Ishikawa (cell line): ENCODE measurements at regions not wholly inside any gene's neighbourhood (a gene's known extent, or its start where the extent isn't known, plus 50 kb on each side); places are given as distances from the start of the nearest gene placed in this dataset.

ENCODE experiments used
- CEBPB ChIP-seq: IDR thresholded peaks from 2 replicates; pipeline ENCODE4 v1.6.1; 2012
- CREB1 ChIP-seq: IDR thresholded peaks from 2 replicates; pipeline ENCODE4 v1.6.1; 2012; ENCODE audit warnings: low read depth
- EGR1 ChIP-seq: IDR thresholded peaks from 2 replicates; pipeline ENCODE4 v1.6.1; 2012
- EP300 ChIP-seq: IDR thresholded peaks from 2 replicates; pipeline ENCODE4 v1.6.1; 2012; ENCODE audit warnings: borderline replicate concordance
- FOXM1 ChIP-seq: IDR thresholded peaks from 2 replicates; pipeline ENCODE4 v1.6.1; 2012; ENCODE audit warnings: low read depth, borderline replicate concordance
- RAD21 ChIP-seq: IDR thresholded peaks from 2 replicates; pipeline ENCODE4 v1.6.1; 2012; ENCODE audit warnings: low read depth
- TAF1 ChIP-seq: IDR thresholded peaks from 2 replicates; pipeline ENCODE4 v1.6.1; 2012; ENCODE audit warnings: low read depth, mild to moderate bottlenecking
- TCF12 ChIP-seq: IDR thresholded peaks from 2 replicates; pipeline ENCODE4 v1.6.1; 2012; ENCODE audit warnings: low read depth
- TEAD4 ChIP-seq: IDR thresholded peaks from 2 replicates; pipeline ENCODE4 v1.6.1; 2012
- YY1 ChIP-seq: IDR thresholded peaks from 2 replicates; pipeline ENCODE4 v1.6.1; 2012; ENCODE audit warnings: low read depth
- TF ChIP-seq, protein P1 (sequence below): IDR thresholded peaks from 2 replicates; pipeline ENCODE4 v1.6.1; 2012
- TF ChIP-seq, protein P2 (sequence below): IDR thresholded peaks from 2 replicates; pipeline ENCODE4 v1.6.1; 2012; ENCODE audit warnings: low read depth, mild to moderate bottlenecking
- TF ChIP-seq, protein P3 (sequence below): IDR thresholded peaks from 2 replicates; pipeline ENCODE4 v1.6.1; 2012

DNA sequence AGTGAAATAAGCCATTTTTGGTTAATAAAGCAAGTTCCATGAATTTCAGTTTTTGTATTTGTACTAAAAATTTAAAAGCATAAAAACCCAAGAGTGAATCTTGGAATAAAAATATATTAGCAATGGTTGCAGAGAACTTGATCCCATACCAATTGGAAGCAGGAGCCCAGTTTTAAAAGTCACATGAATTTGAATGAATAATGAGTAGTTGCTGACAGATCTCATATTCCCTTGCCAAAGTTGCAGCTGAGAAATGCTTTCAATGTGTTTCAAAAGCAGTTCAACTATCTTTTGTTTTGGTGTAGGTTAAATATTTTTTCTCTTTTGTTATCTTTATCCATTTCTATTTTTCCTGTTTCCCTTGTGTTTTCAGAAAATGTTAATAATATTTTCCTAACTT is 818.6 kb downstream of the CDH18 start:
- TF ChIP-seq, protein P1, sequence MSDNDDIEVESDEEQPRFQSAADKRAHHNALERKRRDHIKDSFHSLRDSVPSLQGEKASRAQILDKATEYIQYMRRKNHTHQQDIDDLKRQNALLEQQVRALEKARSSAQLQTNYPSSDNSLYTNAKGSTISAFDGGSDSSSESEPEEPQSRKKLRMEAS: no peak
- TF ChIP-seq EP300 (no peak), TAF1 (no peak), EGR1 (no peak), TCF12 (no peak), CREB1 (no peak), CEBPB (no peak), RAD21 (no peak), FOXM1 (no peak), YY1 (no peak), TEAD4 (no peak)
- TF ChIP-seq, protein P2, sequence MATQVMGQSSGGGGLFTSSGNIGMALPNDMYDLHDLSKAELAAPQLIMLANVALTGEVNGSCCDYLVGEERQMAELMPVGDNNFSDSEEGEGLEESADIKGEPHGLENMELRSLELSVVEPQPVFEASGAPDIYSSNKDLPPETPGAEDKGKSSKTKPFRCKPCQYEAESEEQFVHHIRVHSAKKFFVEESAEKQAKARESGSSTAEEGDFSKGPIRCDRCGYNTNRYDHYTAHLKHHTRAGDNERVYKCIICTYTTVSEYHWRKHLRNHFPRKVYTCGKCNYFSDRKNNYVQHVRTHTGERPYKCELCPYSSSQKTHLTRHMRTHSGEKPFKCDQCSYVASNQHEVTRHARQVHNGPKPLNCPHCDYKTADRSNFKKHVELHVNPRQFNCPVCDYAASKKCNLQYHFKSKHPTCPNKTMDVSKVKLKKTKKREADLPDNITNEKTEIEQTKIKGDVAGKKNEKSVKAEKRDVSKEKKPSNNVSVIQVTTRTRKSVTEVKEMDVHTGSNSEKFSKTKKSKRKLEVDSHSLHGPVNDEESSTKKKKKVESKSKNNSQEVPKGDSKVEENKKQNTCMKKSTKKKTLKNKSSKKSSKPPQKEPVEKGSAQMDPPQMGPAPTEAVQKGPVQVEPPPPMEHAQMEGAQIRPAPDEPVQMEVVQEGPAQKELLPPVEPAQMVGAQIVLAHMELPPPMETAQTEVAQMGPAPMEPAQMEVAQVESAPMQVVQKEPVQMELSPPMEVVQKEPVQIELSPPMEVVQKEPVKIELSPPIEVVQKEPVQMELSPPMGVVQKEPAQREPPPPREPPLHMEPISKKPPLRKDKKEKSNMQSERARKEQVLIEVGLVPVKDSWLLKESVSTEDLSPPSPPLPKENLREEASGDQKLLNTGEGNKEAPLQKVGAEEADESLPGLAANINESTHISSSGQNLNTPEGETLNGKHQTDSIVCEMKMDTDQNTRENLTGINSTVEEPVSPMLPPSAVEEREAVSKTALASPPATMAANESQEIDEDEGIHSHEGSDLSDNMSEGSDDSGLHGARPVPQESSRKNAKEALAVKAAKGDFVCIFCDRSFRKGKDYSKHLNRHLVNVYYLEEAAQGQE: no peak
- TF ChIP-seq, protein P3, sequence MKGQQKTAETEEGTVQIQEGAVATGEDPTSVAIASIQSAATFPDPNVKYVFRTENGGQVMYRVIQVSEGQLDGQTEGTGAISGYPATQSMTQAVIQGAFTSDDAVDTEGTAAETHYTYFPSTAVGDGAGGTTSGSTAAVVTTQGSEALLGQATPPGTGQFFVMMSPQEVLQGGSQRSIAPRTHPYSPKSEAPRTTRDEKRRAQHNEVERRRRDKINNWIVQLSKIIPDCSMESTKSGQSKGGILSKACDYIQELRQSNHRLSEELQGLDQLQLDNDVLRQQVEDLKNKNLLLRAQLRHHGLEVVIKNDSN: no peak
